Parathyroid adenoma (tissue), 2 donors: ENCODE measurements at regions not wholly inside any gene's neighbourhood (a gene's known extent, or its start where the extent isn't known, plus 50 kb on each side); places are given as distances from the start of the nearest gene placed in this dataset.

Source experiments
- H2AFZ ChIP-seq: fragments of 300-600 bp; sonication (generic); one replicate; pipeline ENCODE4 v1.7.0; 2017; ENCODE audit warnings: antibody characterized with exemption, mild to moderate bottlenecking
- H3K27ac ChIP-seq: fragments of 300-600 bp; sonication (generic); one replicate; pipeline ENCODE4 v1.7.0; 2017
- H3K27me3 ChIP-seq: fragments of 300-600 bp; sonication (generic); one replicate; pipeline ENCODE4 v1.7.0; 2017; ENCODE audit warnings: low read length; ENCODE audit not compliant: control insufficient read depth, insufficient read depth
- H3K36me3 ChIP-seq: fragments of 300-600 bp; sonication (generic); one replicate; pipeline ENCODE4 v1.7.0; 2017; ENCODE audit warnings: low read length; ENCODE audit not compliant: control insufficient read depth, insufficient read depth
- H3K4me1 ChIP-seq: fragments of 300-600 bp; sonication (generic); one replicate; pipeline ENCODE4 v1.7.0; 2017; ENCODE audit warnings: control low read depth
- H3K4me2 ChIP-seq: fragments of 300-600 bp; sonication (generic); one replicate; pipeline ENCODE4 v1.7.0; 2017; ENCODE audit warnings: low read length
- H3K4me3 ChIP-seq: fragments of 300-600 bp; sonication (generic); one replicate; pipeline ENCODE4 v1.7.0; 2017; ENCODE audit warnings: low read depth, low read length
- H3K79me2 ChIP-seq: fragments of 300-600 bp; sonication (generic); one replicate; pipeline ENCODE4 v1.7.0; 2017; ENCODE audit warnings: control low read depth
- H3K9ac ChIP-seq: fragments of 300-600 bp; sonication (generic); one replicate; pipeline ENCODE4 v1.7.0; 2017; ENCODE audit warnings: mild to moderate bottlenecking
- H3K9me3 ChIP-seq: fragments of 300-600 bp; sonication (generic); one replicate; pipeline ENCODE4 v1.7.0; 2017; ENCODE audit warnings: low read length; ENCODE audit not compliant: control insufficient read depth
- CTCF ChIP-seq: fragments of 300-600 bp; sonication (generic); IDR thresholded peaks from one replicate; pipeline ENCODE4 v1.7.0; 2017; ENCODE audit warnings: antibody characterized with exemption, mild to moderate bottlenecking
- donor health status: primary hyperparathyroidism.

- H3K27ac ChIP-seq, result no peak overlapping the region
- no peaks in the 10 kb centered on the region for H3K36me3 ChIP-seq
- no peaks in the 10 kb centered on the region for H3K27me3 ChIP-seq
- H2AFZ ChIP-seq, result no peak overlapping the region
- no peak for TF ChIP-seq CTCF
- H3K9ac ChIP-seq, result no peak overlapping the region
- no peak overlapping the region for H3K4me2 ChIP-seq
- H3K9me3 ChIP-seq, result no peaks in the 10 kb centered on the region
- H3K4me3 ChIP-seq, result no peak overlapping the region
- H3K79me2 ChIP-seq, result no peaks in the 10 kb centered on the region
- H3K4me1 ChIP-seq, result no peaks in the 10 kb centered on the region
These were observed 171.2 kb downstream of the SEMA6D start for GRCh38 chr15:47888385-47889100.

GRCh38 chr15:47890397-47891150 lies 173.3 kb downstream of the SEMA6D start:
- Histone ChIP-seq H3K9me3 (no peaks in the 10 kb centered on the region), H3K4me2 (no peak overlapping the region), H3K4me3 (no peak overlapping the region), H3K27me3 (no peaks in the 10 kb centered on the region), H3K79me2 (no peaks in the 10 kb centered on the region), H3K9ac (no peak overlapping the region), H3K27ac (no peak overlapping the region), H2AFZ (no peak overlapping the region), H3K4me1 (no peaks in the 10 kb centered on the region), H3K36me3 (no peaks in the 10 kb centered on the region)
- TF ChIP-seq CTCF, result no peak

- Histone ChIP-seq H3K9ac (no peak overlapping the region), H3K9me3 (no peaks in the 10 kb centered on the region), H3K4me3 (no peak overlapping the region), H3K4me1 (no peaks in the 10 kb centered on the region), H3K79me2 (no peaks in the 10 kb centered on the region), H3K4me2 (no peak overlapping the region), H3K27ac (no peak overlapping the region), H3K36me3 (no peaks in the 10 kb centered on the region), H3K27me3 (no peaks in the 10 kb centered on the region), H2AFZ (no peak overlapping the region)
- no peak for TF ChIP-seq CTCF
These were observed 180.2 kb downstream of the SEMA6D start for GRCh38 chr15:47897525-47897924.

GRCh38 chr15:47900751-47901150 lies 183.4 kb downstream of the SEMA6D start:
- no peaks in the 10 kb centered on the region for H3K9me3 ChIP-seq
- H3K27me3 ChIP-seq, result no peaks in the 10 kb centered on the region
- H3K4me3 ChIP-seq, result no peak overlapping the region
- no peak overlapping the region for H3K4me2 ChIP-seq
- TF ChIP-seq CTCF, result no peak
- H3K27ac ChIP-seq, result no peak overlapping the region
- H3K36me3 ChIP-seq, result no peaks in the 10 kb centered on the region
- H3K4me1 ChIP-seq, result no peaks in the 10 kb centered on the region
- no peak overlapping the region for H3K9ac ChIP-seq
- no peak overlapping the region for H2AFZ ChIP-seq
- H3K79me2 ChIP-seq, result no peaks in the 10 kb centered on the region
